ENCODE measurements at regions not wholly inside any gene's neighbourhood (a gene's known extent, or its start where the extent isn't known, plus 50 kb on each side); places are given as distances from the start of the nearest gene placed in this dataset.
A peak's percentile ranks its signal among the peaks of the same experiment; 100 is the strongest.

GRCh38 chr13:42658019-42658418, 84.1 kb downstream of the TNFSF11 start:
- Histone ChIP-seq H4K8ac (ENCODE audit: low read depth, low read length) (no peak overlapping the region), H3K79me1 (ENCODE audit: low read depth, low read length) (no peaks in the 10 kb centered on the region), H3K27me3 (ENCODE audit: control insufficient read depth in 3 of 3, insufficient read depth in 3 of 3, low read depth in 1 of 3, low read length in 3 of 3) (no peaks in the 10 kb centered on the region), H3K9ac (ENCODE audit: low read depth, low read length, poor library complexity) (no peak overlapping the region), H3K18ac (ENCODE audit: low read length) (no peak overlapping the region), H3K4me1 (ENCODE audit: control insufficient read depth in 2 of 2, insufficient read depth in 1 of 2, low read depth in 1 of 2, low read length in 2 of 2) (peaks cover 0 to 9% of the 10 kb centered on the region in 2 donors), H3K23ac (ENCODE audit: low read depth, low read length, poor library complexity) (no peak overlapping the region), H3K27ac (replicated peaks; ENCODE audit: low read length) (no peak overlapping the region), H3K4me2 (ENCODE audit: insufficient read depth, low read length, poor library complexity, severe bottlenecking) (no peak overlapping the region), H2BK5ac (ENCODE audit: low read length) (no peak overlapping the region), H2AFZ (ENCODE audit: low read length) (no peak overlapping the region), H3K14ac (ENCODE audit: low read length) (no peak overlapping the region), H3K4ac (ENCODE audit: low read length) (no peak overlapping the region), H2BK15ac (ENCODE audit: low read length) (no peak overlapping the region), H2BK12ac (ENCODE audit: low read length) (no peak overlapping the region), H2BK120ac (ENCODE audit: low read depth, low read length) (no peak overlapping the region), H3K36me3 (replicated peaks in 1 of 2; ENCODE audit: control insufficient read depth in 2 of 2, insufficient read depth in 2 of 2, low read length in 2 of 2) (no peaks in the 10 kb centered on the region), H3K4me3 (ENCODE audit: low read length in 2 of 2) (no peak overlapping the region), H3K9me3 (replicated peaks in 1 of 2; ENCODE audit: control insufficient read depth in 2 of 2, insufficient read depth in 1 of 2, low read depth in 1 of 2, low read length in 2 of 2) (no peaks in the 10 kb centered on the region), H2AK5ac (ENCODE audit: low read depth, low read length) (peak overlapping the region; percentile 53), H4K91ac (ENCODE audit: low read depth, low read length, poor library complexity) (no peak overlapping the region)
- no CpG with 5 or more reads among the region's 9 CpGs for WGBS, 2 donors (ENCODE audit: extremely low coverage in 2 of 2, insufficient read length in 2 of 2, insufficient replicate concordance in 1 of 2)
- no peak for DNase-seq (ENCODE audit: low spot score)

- no peak overlapping the region for H3K4ac ChIP-seq (ENCODE audit: low read length)
- peaks cover 0 to 8% of the 10 kb centered on the region in 2 donors for H3K4me1 ChIP-seq (ENCODE audit: control insufficient read depth in 2 of 2, insufficient read depth in 1 of 2, low read depth in 1 of 2, low read length in 2 of 2)
- H4K8ac ChIP-seq (ENCODE audit: low read depth, low read length), result no peak overlapping the region
- no peak overlapping the region for H3K9ac ChIP-seq (ENCODE audit: low read depth, low read length, poor library complexity)
- H2BK5ac ChIP-seq (ENCODE audit: low read length), result no peak overlapping the region
- H3K27me3 ChIP-seq (ENCODE audit: control insufficient read depth in 3 of 3, insufficient read depth in 3 of 3, low read depth in 1 of 3, low read length in 3 of 3), result no peaks in the 10 kb centered on the region
- DNase-seq (ENCODE audit: low spot score), result no peak
- H3K23ac ChIP-seq (ENCODE audit: low read depth, low read length, poor library complexity), result no peak overlapping the region
- WGBS, 2 donors (ENCODE audit: extremely low coverage in 2 of 2, insufficient read length in 2 of 2, insufficient replicate concordance in 1 of 2), result no CpG with 5 or more reads among the region's 5 CpGs
- H3K27ac ChIP-seq (replicated peaks; ENCODE audit: low read length), result no peak overlapping the region
- H3K4me3 ChIP-seq (ENCODE audit: low read length in 2 of 2), result no peak overlapping the region
- H3K18ac ChIP-seq (ENCODE audit: low read length), result no peak overlapping the region
- no peaks in the 10 kb centered on the region for H3K9me3 ChIP-seq (replicated peaks in 1 of 2; ENCODE audit: control insufficient read depth in 2 of 2, insufficient read depth in 1 of 2, low read depth in 1 of 2, low read length in 2 of 2)
- H2AFZ ChIP-seq (ENCODE audit: low read length), result no peak overlapping the region
- H2BK12ac ChIP-seq (ENCODE audit: low read length), result no peak overlapping the region
- no peak overlapping the region for H2BK120ac ChIP-seq (ENCODE audit: low read depth, low read length)
- no peak overlapping the region for H2BK15ac ChIP-seq (ENCODE audit: low read length)
- H3K14ac ChIP-seq (ENCODE audit: low read length), result no peak overlapping the region
- H3K79me1 ChIP-seq (ENCODE audit: low read depth, low read length), result no peaks in the 10 kb centered on the region
- no peaks in the 10 kb centered on the region for H3K36me3 ChIP-seq (replicated peaks in 1 of 2; ENCODE audit: control insufficient read depth in 2 of 2, insufficient read depth in 2 of 2, low read length in 2 of 2)
- H2AK5ac ChIP-seq (ENCODE audit: low read depth, low read length), result no peak overlapping the region
- H4K91ac ChIP-seq (ENCODE audit: low read depth, low read length, poor library complexity), result no peak overlapping the region
- no peak overlapping the region for H3K4me2 ChIP-seq (ENCODE audit: insufficient read depth, low read length, poor library complexity, severe bottlenecking)
Measured at GRCh38 chr13:42660333-42660965, 86.5 kb downstream of the TNFSF11 start.

- Histone ChIP-seq H3K79me1 (ENCODE audit: low read depth, low read length) (no peaks in the 10 kb centered on the region), H2BK120ac (ENCODE audit: low read depth, low read length) (no peak overlapping the region), H4K8ac (ENCODE audit: low read depth, low read length) (no peak overlapping the region), H3K4me3 (ENCODE audit: low read length in 2 of 2) (no peak overlapping the region), H3K4ac (ENCODE audit: low read length) (no peak overlapping the region), H2BK5ac (ENCODE audit: low read length) (no peak overlapping the region), H3K27me3 (ENCODE audit: control insufficient read depth in 3 of 3, insufficient read depth in 3 of 3, low read depth in 1 of 3, low read length in 3 of 3) (no peaks in the 10 kb centered on the region), H3K4me1 (ENCODE audit: control insufficient read depth in 2 of 2, insufficient read depth in 1 of 2, low read depth in 1 of 2, low read length in 2 of 2) (no peaks in the 10 kb centered on the region), H3K18ac (ENCODE audit: low read length) (no peak overlapping the region), H2AK5ac (ENCODE audit: low read depth, low read length) (no peak overlapping the region), H3K9me3 (replicated peaks in 1 of 2; ENCODE audit: control insufficient read depth in 2 of 2, insufficient read depth in 1 of 2, low read depth in 1 of 2, low read length in 2 of 2) (no peaks in the 10 kb centered on the region), H3K27ac (replicated peaks; ENCODE audit: low read length) (no peak overlapping the region), H3K23ac (ENCODE audit: low read depth, low read length, poor library complexity) (no peak overlapping the region), H3K14ac (ENCODE audit: low read length) (no peak overlapping the region), H2BK12ac (ENCODE audit: low read length) (no peak overlapping the region), H2BK15ac (ENCODE audit: low read length) (no peak overlapping the region), H2AFZ (ENCODE audit: low read length) (no peak overlapping the region), H3K4me2 (ENCODE audit: insufficient read depth, low read length, poor library complexity, severe bottlenecking) (no peak overlapping the region), H3K36me3 (replicated peaks in 1 of 2; ENCODE audit: control insufficient read depth in 2 of 2, insufficient read depth in 2 of 2, low read length in 2 of 2) (no peaks in the 10 kb centered on the region), H3K9ac (ENCODE audit: low read depth, low read length, poor library complexity) (no peak overlapping the region), H4K91ac (ENCODE audit: low read depth, low read length, poor library complexity) (no peak overlapping the region)
- DNase-seq (ENCODE audit: low spot score), result no peak
Measured at GRCh38 chr13:42667638-42668037, 93.7 kb downstream of the TNFSF11 start.

DNA sequence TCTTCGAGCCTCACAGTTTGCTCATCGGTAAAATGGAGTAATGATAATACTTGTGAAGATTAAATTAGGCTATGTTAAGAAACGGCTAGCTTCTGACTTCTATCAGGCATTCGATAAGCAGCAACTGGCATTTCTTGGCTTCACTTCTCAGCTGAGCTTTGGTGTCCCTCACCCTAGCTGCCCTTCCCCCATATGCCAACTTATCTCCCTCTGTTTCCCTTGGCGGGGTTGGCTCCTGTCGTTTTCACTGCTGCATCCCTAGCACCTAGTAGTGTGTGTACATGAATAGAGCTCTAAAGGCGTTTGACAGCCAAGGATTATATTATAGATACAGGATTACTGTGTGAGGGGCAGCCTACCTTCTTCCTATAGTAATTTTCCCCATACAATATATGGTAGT, 97.5 kb downstream of the TNFSF11 start:
- H3K27me3 ChIP-seq (ENCODE audit: control insufficient read depth in 3 of 3, insufficient read depth in 3 of 3, low read depth in 1 of 3, low read length in 3 of 3), result no peaks in the 10 kb centered on the region
- no peaks in the 10 kb centered on the region for H3K9me3 ChIP-seq (replicated peaks in 1 of 2; ENCODE audit: control insufficient read depth in 2 of 2, insufficient read depth in 1 of 2, low read depth in 1 of 2, low read length in 2 of 2)
- H2BK15ac ChIP-seq (ENCODE audit: low read length), result no peak overlapping the region
- H4K91ac ChIP-seq (ENCODE audit: low read depth, low read length, poor library complexity), result no peak overlapping the region
- H3K4me3 ChIP-seq (ENCODE audit: low read length in 2 of 2), result no peak overlapping the region
- no peak overlapping the region for H4K8ac ChIP-seq (ENCODE audit: low read depth, low read length)
- no peak overlapping the region for H3K4me2 ChIP-seq (ENCODE audit: insufficient read depth, low read length, poor library complexity, severe bottlenecking)
- no peak overlapping the region for H2AFZ ChIP-seq (ENCODE audit: low read length)
- H3K14ac ChIP-seq (ENCODE audit: low read length), result no peak overlapping the region
- H3K23ac ChIP-seq (ENCODE audit: low read depth, low read length, poor library complexity), result no peak overlapping the region
- H2BK12ac ChIP-seq (ENCODE audit: low read length), result no peak overlapping the region
- no peak overlapping the region for H2BK120ac ChIP-seq (ENCODE audit: low read depth, low read length)
- no peak overlapping the region for H3K27ac ChIP-seq (replicated peaks; ENCODE audit: low read length)
- no peaks in the 10 kb centered on the region for H3K36me3 ChIP-seq (replicated peaks in 1 of 2; ENCODE audit: control insufficient read depth in 2 of 2, insufficient read depth in 2 of 2, low read length in 2 of 2)
- H3K18ac ChIP-seq (ENCODE audit: low read length), result no peak overlapping the region
- H2BK5ac ChIP-seq (ENCODE audit: low read length), result no peak overlapping the region
- no peak overlapping the region for H3K4ac ChIP-seq (ENCODE audit: low read length)
- WGBS, 2 donors (ENCODE audit: extremely low coverage in 2 of 2, insufficient read length in 2 of 2, insufficient replicate concordance in 1 of 2), result no CpG with 5 or more reads among the region's 7 CpGs
- H3K4me1 ChIP-seq (ENCODE audit: control insufficient read depth in 2 of 2, insufficient read depth in 1 of 2, low read depth in 1 of 2, low read length in 2 of 2), result no peaks in the 10 kb centered on the region
- no peaks in the 10 kb centered on the region for H3K79me1 ChIP-seq (ENCODE audit: low read depth, low read length)
- no peak overlapping the region for H2AK5ac ChIP-seq (ENCODE audit: low read depth, low read length)
- DNase-seq (ENCODE audit: low spot score), result no peak
- H3K9ac ChIP-seq (ENCODE audit: low read depth, low read length, poor library complexity), result no peak overlapping the region

Measured in neuronal stem cell (in vitro differentiated cells).